Glomerular visceral epithelial cell (primary cell): ENCODE measurements at regions not wholly inside any gene's neighbourhood (a gene's known extent, or its start where the extent isn't known, plus 50 kb on each side); places are given as distances from the start of the nearest gene placed in this dataset.

Experiments
- DNase-seq: peaks from one replicate; pipeline ENCODE4 v3.0.0-alpha.2; 2016; ENCODE audit errors: extremely low spot score

DNA sequence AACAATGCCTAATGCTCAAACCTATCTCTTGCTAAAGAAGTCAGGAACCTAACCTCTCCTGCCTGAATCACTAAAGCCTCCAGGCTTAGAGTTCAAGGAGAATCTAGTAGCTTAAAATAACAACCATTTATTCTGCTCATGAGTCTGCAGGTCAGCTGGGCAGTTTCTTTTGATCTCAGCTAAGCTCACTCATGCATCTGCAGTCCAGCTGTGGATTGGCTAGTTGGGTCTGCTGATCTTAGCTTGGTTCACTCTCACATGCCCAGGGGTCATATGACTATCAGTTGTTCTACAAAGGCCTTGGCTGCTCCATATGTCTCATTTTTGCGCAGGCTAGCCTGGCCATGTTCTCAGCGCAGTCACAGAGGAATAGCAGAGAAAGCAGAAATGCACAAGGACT is 109.2 kb upstream of the STT3B start:
- peak; percentile 13 for DNase-seq

GRCh38 chr3:31425401-31425800 is 107.3 kb upstream of the STT3B start:
- no peak for DNase-seq

- no peak for DNase-seq
Observed at GRCh38 chr3:31427623-31428022, 105.1 kb upstream of the STT3B start.

DNA sequence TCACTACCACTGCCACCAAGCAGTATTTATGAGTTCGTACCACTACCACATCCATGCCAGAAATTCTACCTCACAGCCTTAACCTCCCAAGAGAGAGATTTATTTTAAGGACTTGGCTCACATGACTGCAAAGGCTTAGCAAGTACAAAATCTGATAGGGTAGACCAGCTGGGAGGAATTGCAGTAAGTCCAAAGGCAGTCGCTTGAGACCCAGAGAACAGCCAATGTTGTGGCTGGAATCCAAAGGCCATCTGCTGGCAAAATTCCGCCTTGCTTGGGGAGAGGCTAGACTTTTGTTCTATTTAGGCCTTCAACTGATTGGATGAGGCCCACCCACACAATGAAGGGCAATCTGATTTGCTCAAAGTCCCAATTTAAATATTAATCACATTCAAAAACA is 101.4 kb upstream of the STT3B start:
- no peak for DNase-seq

- peak; percentile 91 for DNase-seq
Observed at GRCh38 chr3:31432897-31433678, 99.6 kb upstream of the STT3B start.

GRCh38 chr3:31433679-31433992 is 99.1 kb upstream of the STT3B start:
- DNase-seq: no peak

GRCh38 chr3:31434819-31435218 is 97.9 kb upstream of the STT3B start:
- no peak for DNase-seq

DNA sequence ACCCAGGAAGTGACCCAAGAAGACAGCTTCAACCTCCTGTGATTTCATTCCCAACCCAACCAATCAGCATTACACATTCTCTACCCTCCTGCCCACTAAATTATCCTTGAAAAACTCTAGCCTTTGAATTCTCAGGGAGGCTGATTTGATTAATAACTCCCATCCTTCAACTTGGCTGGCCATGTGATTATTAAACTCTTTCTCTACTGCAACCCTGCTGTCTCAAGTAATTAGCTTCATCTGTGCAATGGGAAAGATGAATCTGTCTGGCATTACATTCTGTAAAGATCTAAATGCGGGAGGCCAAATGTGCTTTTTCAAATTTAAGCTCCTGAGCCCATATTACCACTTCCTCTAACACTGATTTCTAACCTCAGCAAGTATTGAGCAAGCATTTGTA is 95.9 kb upstream of the STT3B start:
- no peak for DNase-seq

- DNase-seq: no peak
Observed at GRCh38 chr3:31438742-31439141, 94.0 kb upstream of the STT3B start.

- no peak for DNase-seq
Observed at GRCh38 chr3:31439890-31440750, 92.6 kb upstream of the STT3B start.

- DNase-seq: no peak
Observed at GRCh38 chr3:31440878-31441277, 91.8 kb upstream of the STT3B start.

- DNase-seq: no peak
Observed at GRCh38 chr3:31442755-31443154, 90.0 kb upstream of the STT3B start.

DNA sequence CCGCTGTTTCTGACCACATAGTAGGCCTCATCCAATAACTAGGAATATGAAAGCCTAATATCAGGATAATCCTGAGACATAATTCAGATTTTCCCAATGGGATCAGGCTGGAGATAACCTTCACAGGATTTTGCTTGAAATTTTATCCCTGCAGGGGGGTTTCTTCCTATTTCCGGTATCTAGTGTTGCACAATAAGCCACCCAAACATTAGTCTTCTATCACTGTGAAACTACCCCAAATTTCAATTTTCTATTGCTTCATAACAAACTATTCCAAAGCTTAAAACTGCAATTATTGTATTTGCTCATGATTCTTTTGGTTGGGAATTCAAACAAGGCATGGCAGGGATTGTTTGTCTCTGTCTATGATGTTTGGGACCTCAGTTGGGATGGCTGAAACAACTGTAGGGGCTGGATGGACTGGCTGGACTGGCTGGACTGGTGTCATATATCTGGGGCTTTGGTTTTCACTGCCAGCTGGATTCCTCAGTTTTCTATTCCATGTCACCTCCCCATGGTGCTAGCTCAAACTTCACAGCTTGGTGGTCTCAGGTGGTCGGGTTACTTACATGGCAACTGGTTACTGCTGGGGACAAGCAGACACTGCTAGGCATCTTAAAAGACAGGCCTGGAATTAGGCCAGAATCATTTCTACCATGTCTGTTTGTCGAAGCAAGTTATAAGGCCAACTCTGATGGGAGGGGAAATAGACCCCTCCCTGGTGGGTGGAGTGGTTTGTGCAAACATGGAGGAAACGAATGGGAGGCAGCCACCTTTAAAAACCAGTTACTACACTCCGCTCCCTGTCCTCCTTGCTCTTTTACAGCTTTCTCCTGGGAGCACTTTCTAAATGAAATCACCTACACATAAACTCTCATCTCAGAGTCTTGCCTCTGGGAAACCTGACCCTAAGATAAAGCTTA is 88.2 kb upstream of the STT3B start:
- no peak for DNase-seq

- DNase-seq: no peak
Observed at GRCh38 chr3:31445701-31446100, 87.0 kb upstream of the STT3B start.

DNA sequence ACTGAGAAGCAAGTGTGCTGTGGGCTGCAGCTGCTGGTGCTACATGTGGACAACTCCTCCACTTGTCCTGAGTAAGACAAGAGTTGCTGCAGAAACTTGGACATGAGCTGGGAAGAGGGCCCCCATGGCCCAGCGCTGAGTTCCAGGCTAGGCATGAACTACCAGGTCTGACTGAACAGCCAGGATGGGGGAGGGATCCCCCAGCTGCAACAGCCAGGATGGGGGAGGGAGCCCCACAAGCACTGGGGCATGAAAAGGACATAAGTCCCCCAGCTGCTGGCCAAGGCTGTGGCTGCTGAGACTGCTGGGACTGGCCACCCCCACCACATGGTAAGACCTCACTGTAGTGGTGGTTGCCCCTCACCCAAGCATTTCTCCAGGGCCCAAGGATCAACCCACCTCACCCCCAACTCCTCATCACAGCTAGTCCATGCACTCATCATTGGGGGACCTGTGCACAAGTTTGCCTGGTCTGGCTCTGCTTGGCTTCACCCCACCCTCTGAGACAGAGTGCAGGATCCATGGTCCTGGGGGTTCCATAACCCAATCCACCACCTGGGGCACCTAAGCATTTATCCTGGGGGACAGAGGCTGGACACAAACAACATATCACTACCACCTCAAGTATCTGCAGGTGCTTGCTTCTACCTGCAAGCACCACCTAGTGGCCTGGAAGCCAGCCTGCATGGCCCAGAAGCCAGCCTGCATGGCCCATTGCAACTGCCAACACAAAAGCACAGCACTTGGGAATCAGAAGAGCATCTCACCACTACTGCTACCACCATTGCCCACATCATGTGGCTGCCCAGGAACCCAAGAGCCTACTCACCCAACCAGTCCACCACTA is 84.5 kb upstream of the STT3B start:
- DNase-seq: no peak

- DNase-seq: no peak
Observed at GRCh38 chr3:31448882-31449243, 83.9 kb upstream of the STT3B start.

DNA sequence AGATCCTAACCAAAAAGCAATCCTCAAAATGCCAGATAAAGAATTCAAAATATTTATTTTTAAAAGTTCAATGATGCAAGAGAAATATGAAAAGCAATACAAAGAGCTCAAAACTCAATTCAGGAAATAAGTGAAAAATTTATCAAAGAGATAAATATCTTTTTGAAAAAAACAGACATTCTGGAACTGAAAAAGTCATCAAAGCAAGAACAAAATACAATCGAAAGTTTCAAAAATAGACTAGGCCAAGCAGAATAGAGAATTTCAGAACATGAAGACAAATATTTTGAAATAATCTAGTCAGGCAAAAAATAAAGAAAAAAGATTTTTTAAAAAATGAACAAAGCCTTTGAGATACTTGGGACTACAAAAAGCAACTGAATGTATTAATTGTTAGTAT is 83.4 kb upstream of the STT3B start:
- DNase-seq: no peak

- no peak for DNase-seq
Observed at GRCh38 chr3:31450345-31450744, 82.4 kb upstream of the STT3B start.

DNA sequence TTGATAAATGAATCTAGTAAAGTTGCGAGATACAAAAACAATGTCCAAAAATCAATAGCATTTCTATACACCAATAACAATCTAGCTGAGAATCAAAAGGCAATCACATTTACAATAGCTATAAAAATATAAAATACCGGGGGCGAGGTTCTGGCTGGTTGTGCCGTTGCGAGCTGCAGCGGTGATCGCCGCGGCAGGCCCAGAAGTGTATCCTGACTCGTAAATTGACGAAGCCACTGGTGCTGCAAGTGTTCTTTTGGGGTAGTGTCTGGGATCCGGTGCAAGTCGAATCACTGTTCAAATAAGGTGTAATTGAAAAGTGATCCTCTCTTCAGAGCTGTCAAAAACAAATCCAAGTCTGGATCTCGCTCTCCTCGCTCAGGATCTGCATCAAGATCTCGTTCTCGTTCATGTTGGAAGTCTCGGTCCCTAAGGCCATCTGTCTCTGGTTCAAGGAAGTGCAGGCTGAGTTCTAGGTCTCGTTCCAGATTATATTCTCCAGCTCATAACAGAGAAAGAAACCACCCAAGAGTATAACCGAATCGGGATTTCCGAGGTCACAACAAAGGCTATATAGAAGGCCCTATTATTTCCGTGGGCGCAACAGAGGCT is 80.1 kb upstream of the STT3B start:
- DNase-seq: no peak

- DNase-seq: no peak
Observed at GRCh38 chr3:31453430-31453829, 79.3 kb upstream of the STT3B start.

DNA sequence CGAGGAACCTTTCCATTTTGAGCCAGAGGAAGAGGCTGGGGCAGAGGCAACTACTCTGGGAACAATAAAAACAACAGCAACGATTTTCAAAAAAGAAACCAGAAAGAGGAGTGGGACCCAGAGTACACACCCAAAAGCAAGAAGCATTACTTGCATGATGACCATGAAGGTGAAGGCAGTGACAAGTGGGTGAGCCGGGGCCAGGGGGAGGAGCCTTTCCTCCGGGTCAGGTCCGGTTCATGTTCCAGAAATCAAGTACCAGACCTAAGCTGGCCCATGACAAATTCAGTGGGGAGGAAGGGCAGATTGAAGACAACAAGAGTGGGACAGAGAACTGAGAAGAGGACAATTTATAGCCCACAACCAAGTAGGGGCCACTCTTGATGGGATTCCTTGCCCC is 77.2 kb upstream of the STT3B start:
- no peak for DNase-seq
